HG02885 (cell line): ENCODE measurements at regions not wholly inside any gene's neighbourhood (a gene's known extent, or its start where the extent isn't known, plus 50 kb on each side); places are given as distances from the start of the nearest gene placed in this dataset.
"Not testable (repeated sequence)": the region's sequence is repeated elsewhere in the genome, so short reads cannot be mapped to it uniquely, and the experiment has no call there.

Experiments
- ATAC-seq: cut with Tn5 transposase; IDR thresholded peaks from one replicate; pipeline ENCODE4 v1.9.1; 2021; ENCODE audit warnings: mild to moderate bottlenecking; ENCODE audit not compliant: unreplicated experiment, poor library complexity

- ATAC-seq, result no peak
These were observed 202.4 kb downstream of the CDH26 start for GRCh38 chr20:60160451-60161145.

GRCh38 chr20:60167812-60168211, 209.6 kb downstream of the CDH26 start:
- ATAC-seq, result no peak

- ATAC-seq, result no peak
These were observed 210.7 kb downstream of the CDH26 start for GRCh38 chr20:60168963-60169362.

GRCh38 chr20:60170116-60170515, 211.9 kb downstream of the CDH26 start:
- no peak for ATAC-seq

DNA sequence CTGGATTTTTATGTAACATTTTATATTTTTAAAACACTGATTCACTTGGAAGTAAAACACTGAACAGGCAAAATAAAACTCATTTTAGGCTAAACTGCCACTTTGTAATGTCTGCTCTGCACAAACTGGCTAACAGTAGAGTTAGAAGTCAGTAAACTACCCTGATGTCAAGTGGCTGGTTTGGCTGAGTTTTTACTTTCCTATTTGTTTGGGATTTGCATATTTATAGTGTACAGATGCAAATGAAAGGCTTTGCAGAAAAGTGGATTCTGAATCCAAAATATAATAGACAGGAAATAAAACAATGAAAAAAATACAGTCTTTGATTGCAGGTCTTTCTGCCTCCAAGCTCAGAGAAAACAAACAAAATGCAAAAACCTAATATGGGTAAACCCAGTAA, 213.1 kb downstream of the CDH26 start:
- ATAC-seq, result no peak

DNA sequence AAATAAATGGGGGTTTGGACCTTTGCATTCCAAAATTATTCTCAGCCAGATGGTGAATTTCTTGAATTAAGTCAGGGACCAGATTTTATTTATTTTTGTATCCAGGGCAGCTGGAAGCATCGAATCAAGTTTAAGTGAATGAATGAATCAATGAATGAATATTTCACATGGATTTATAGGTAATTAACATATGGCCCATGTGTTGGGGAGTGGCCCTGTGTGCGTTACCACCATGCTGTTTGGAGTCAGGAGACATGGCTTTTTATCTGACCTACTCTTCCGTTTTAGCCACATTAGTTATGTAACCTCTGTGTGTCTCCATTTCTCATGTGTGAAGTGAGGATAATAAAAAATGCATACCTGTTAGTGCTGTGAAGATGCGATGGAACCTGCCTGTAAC, 213.5 kb downstream of the CDH26 start:
- no peak for ATAC-seq

DNA sequence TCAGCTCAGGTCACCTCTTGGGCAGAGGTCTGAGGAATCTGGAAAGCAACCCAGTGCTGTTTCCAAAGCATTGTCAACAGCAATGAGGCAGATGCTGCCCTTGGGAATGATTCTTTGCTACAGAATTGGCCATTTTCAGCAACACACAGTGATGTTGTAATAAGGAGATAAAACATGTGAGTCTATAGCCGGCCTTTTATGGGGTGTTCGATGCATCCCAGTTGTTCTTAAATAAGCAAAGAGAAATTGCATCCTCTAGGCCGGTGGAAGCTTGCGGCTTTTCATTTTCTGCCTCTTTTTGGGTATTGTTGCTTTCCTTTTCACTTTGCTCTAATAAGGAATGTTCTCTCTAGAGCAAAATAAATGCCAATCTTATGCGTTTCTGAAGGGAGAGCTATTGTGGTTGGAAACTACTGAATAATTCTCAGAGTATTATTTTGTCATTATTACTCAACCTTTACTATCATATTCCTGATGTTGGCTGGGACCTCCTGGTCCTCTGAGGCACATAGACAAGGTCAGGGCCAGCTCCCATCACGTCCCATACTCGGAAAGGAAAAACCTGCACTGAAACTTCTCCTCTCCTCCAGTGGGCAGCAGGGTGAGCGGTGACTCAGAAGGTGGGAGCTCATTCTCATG, 214.2 kb downstream of the CDH26 start:
- no peak for ATAC-seq

GRCh38 chr20:60177080-60177479, 218.9 kb downstream of the CDH26 start:
- no peak for ATAC-seq

- no peak for ATAC-seq
These were observed 222.8 kb downstream of the CDH26 start for GRCh38 chr20:60180986-60181385.

DNA sequence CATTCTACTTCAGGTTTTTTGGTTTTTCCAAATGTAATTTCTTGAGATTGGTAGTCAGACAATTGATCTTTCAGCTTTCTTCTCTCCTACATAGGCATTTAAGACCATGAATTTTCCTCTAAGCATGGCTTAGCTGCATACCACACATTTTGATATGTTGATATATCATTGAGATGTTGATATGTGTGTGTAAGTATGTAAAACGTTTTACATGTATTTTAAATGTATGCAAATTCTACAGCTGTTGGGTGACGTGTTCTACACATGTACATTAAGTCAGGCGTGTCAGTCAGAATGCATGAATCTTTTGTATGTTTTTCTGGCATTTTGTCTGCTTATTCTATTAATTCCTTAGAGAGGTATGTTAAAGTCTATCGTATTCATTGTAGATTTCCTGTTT, 228.2 kb downstream of the CDH26 start:
- no peak for ATAC-seq

DNA sequence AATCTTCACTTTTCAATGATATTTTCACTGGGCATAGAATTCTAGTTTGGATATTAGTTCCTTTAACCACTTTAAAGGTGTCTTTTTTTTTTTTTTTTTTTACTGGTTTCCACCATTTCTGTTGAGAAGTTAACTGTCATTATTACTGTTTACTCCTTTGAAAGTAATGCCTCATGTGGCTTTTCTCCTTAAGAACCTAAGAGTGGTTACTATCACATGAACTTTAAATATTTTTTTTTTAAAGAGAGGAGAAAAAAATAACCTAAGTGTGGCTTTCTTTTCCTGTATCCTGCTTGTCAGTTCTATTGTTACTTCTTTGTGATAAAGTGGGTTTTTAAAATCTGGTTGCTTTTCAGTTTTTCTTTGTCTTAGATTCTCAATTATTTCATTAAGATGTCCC, 229.5 kb downstream of the CDH26 start:
- no peak for ATAC-seq

- no peak for ATAC-seq
These were observed 232.8 kb downstream of the CDH26 start for GRCh38 chr20:60191014-60191413.

- no peak for ATAC-seq
These were observed 234.1 kb downstream of the CDH26 start for GRCh38 chr20:60192326-60192725.

DNA sequence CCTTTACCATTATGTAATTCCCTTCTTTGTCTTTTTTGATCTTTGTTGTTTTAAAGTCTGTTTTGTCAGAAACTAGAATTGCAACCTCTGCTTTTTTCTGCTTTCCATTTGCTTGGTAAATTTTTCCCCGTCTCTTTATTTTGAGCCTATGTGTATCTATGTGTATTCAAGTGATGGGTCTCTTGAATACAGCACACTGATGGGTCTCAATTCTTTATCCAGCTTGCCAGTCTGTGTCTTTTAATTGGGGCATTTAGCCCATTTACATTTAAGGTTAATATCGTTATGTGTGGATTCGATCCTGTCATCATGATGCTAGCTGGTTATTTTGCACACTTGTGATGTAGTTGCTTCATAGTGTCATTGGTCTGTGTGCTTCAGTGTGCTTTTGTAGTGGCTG, 240.9 kb downstream of the CDH26 start:
- not testable (repeated sequence) for ATAC-seq

- ATAC-seq, result no peak
These were observed 241.6 kb downstream of the CDH26 start for GRCh38 chr20:60199866-60200265.

- no peak for ATAC-seq
These were observed 242.2 kb downstream of the CDH26 start for GRCh38 chr20:60200305-60200918.

DNA sequence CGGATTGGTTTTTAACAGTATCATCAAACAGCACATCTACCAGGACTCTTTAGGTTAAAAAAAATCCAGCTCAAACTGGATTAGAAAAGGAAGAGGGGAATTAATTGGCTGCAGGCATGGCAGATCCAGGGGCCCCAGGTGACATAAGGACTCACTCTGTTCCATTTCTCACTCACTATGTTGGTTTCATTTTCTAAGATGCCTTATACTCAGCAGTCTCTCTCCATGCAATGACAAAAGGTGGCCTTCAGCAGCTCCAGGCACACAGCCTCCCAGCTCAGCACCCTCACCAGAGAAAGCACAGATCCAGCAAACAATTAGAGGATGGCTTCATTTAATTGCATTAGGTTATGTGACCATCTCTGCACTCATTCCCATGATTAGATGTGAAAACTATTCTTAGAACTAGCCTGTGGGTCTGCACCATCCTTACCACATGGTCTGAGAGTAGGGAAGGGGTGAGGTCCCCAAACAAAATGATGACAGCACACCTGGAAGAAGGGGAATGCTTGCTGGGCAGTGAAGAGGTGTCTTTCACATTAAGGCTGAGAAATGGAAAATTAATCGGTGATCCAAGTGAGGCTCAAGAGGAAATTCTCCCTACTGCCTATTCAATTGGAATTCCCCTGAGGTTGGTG, 243.1 kb downstream of the CDH26 start:
- no peak for ATAC-seq

- ATAC-seq, result no peak
These were observed 243.8 kb downstream of the CDH26 start for GRCh38 chr20:60202046-60202445.

DNA sequence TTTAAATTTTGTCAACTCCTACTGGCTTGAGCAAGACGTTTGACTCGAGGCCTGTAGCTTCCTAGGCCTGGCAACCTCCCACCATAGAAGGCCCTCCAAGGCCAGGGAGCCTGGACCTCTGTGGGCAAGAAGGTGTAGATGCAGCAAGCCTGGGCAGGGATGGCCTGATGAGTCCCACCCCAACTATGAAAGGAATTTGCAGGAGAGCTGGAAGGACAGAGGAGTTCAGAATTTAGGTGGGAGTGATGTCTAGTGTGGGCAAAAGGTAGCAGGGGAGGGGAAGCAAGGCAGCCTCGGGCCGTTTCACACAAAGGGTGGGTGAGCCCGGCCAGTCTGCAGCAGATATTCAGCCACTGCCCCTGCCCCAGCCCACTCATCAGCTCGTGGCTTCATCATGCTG, 245.2 kb downstream of the CDH26 start:
- ATAC-seq, result no peak

- no peak for ATAC-seq
These were observed 246.4 kb downstream of the CDH26 start for GRCh38 chr20:60204601-60205000.

GRCh38 chr20:60206259-60206658, 248.0 kb downstream of the CDH26 start:
- no peak for ATAC-seq
